NCI-H748 (cell line): ENCODE measurements at regions not wholly inside any gene's neighbourhood (a gene's known extent, or its start where the extent isn't known, plus 50 kb on each side); places are given as distances from the start of the nearest gene placed in this dataset.

Source experiments
- DNase-seq: peaks from one replicate; lab custom pipeline; 2025; ENCODE audit not compliant: unreplicated experiment; lab: John Stamatoyannopoulos, UW

- no peak for DNase-seq
These were observed 382.1 kb downstream of the BRINP1 start for GRCh38 chr9:118987167-118987566.

- DNase-seq, result no peak
These were observed 378.3 kb downstream of the BRINP1 start for GRCh38 chr9:118990949-118991348.

GRCh38 chr9:118991366-118992285 is 377.6 kb downstream of the BRINP1 start:
- no peak for DNase-seq

- no peak for DNase-seq
These were observed 376.1 kb downstream of the BRINP1 start for GRCh38 chr9:118992813-118993794.

- no peak for DNase-seq
These were observed 375.3 kb downstream of the BRINP1 start for GRCh38 chr9:118993965-118994364.

GRCh38 chr9:119002491-119002890 is 366.7 kb downstream of the BRINP1 start:
- DNase-seq, result no peak

GRCh38 chr9:119003201-119003611 is 366.0 kb downstream of the BRINP1 start:
- no peak for DNase-seq

- no peak for DNase-seq
These were observed 365.2 kb downstream of the BRINP1 start for GRCh38 chr9:119003882-119004617.

GRCh38 chr9:119004618-119004990 is 364.6 kb downstream of the BRINP1 start:
- DNase-seq, result no peak

GRCh38 chr9:119005162-119005561 is 364.1 kb downstream of the BRINP1 start:
- no peak for DNase-seq

- peak; percentile 71 for DNase-seq
These were observed 360.0 kb downstream of the BRINP1 start for GRCh38 chr9:119009249-119009648.

GRCh38 chr9:119020284-119020683 is 349.0 kb downstream of the BRINP1 start:
- no peak for DNase-seq

- DNase-seq, result no peak
These were observed 348.4 kb downstream of the BRINP1 start for GRCh38 chr9:119020730-119021333.

- DNase-seq, result peak; percentile 17
These were observed 343.1 kb downstream of the BRINP1 start for GRCh38 chr9:119026120-119026519.

GRCh38 chr9:119027901-119028699 is 341.1 kb downstream of the BRINP1 start:
- DNase-seq, result no peak

- DNase-seq, result no peak
These were observed 339.3 kb downstream of the BRINP1 start for GRCh38 chr9:119029886-119030285.

GRCh38 chr9:119033596-119033995 is 335.6 kb downstream of the BRINP1 start:
- no peak for DNase-seq

GRCh38 chr9:119036969-119037368 is 332.3 kb downstream of the BRINP1 start:
- peak; percentile 12 for DNase-seq

- DNase-seq, result no peak
These were observed 325.2 kb downstream of the BRINP1 start for GRCh38 chr9:119043996-119044395.

GRCh38 chr9:119044806-119045205 is 324.4 kb downstream of the BRINP1 start:
- no peak for DNase-seq
